Hepatic stellate cell (primary cell): ENCODE measurements at regions not wholly inside any gene's neighbourhood (a gene's known extent, or its start where the extent isn't known, plus 50 kb on each side); places are given as distances from the start of the nearest gene placed in this dataset.
"Not testable (repeated sequence)": the region's sequence is repeated elsewhere in the genome, so short reads cannot be mapped to it uniquely, and the experiment has no call there.

Source experiments
- DNase-seq: peaks from one replicate; pipeline ENCODE4 v3.0.0; 2011; ENCODE audit warnings: low spot score

DNA sequence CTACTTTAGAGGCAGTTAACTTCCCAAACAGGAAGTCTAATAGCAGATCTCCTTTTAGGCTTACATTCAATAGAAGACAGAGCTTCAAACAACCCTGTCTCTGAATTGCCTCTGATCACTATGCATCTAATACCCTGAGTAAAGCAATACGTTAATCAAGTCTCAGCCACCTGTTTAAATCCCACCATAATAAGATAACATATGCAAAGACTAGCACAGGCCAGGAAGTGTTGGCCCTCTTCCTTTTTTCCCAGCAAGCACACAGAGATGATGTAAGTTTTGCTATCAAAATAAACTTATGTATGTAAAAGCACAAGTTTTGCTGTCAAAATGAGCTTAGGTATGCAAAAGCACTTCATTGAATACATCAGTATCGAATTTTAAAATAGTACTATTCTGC, 385.5 kb downstream of the RND3 start:
- no peak for DNase-seq

DNA sequence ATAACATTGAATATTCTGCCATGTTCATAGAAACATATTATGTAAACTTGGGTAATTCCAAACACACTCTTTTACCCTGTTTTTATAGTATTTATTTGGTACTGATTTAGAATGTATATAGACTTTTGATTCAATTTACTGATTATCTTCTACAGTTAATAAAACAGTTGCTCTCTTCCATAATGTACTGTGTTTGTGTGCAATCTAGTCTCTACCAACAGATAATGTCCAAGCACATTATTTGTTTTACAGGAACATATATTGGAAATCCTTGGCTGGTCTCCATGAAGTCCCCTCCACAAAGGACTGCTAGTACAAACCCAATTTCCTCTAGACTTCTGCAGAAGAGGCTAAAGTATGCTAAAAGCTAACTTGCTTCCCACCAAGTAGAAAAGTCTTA, 386.6 kb downstream of the RND3 start:
- no peak for DNase-seq

GRCh38 chr2:150100336-150100735, 387.1 kb downstream of the RND3 start:
- no peak for DNase-seq

GRCh38 chr2:150099805-150100204, 387.7 kb downstream of the RND3 start:
- no peak for DNase-seq

DNA sequence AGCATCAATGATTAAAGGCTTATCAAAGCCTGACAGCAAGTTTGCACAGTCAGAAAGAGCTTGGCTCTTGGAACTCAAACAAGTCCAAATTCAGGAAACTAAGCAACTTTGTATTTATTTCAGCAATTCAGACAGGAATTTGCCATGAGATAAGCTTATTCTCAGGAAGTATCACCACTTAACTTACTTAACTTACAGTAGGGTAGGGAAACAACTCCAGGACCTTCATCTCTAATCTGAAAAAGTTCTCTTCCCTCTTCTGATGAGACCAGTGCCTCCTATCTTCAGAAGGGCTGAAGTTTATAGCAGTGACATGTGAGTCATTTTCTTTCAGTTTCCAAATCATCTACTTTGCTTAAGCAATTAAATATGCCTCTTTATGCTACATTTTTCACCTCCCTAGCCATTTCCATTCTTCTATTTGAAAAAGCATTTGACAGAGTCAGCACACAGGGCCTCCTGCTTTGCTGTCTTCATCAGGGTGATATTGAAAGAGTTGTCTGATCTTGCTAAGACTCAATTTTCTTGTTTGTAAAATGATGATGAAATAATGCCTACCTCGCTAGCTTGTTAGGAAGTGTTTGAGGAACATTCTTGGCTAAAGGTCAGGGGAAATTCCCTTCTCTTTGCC, 389.5 kb downstream of the RND3 start:
- peak; percentile 29 for DNase-seq

DNA sequence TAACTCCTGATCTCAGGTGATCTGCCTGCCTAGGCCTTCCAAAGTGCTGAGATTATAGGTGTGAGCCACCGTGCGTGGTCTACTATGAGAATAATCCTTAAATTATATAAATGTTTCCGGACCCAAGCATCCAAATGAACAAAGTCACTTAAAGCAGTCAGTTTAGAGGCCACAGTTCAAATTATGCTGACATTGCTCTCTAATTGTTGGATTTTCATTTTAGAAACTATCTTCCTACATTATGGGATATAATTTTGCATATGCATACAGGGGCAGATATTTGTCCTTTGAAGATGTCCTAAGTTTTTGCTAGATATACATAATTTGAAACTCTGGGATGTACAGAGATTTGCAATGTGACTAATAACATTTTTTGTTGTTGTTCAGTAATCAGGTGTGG, 390.1 kb downstream of the RND3 start:
- DNase-seq = no peak

GRCh38 chr2:150095361-150096095, 391.9 kb downstream of the RND3 start:
- no peak for DNase-seq

DNA sequence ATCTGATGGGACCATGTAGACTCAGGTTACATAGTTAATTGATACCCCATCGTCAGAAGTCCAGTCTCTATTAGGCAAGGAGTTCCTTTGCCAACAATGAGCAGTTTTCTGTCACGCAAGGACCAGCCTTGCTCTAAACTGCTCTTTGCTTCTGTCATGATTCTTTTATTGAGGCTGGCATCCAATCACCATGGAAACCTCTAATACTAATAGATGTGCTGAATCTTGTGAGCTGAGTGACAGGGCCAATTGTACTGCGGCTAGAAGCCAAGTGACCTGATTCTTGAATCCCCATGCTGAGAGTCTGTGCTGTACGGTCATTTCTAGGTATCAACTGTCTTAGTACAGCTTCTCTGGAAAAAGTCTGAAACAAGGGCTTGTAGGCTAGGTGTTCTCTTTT, 395.6 kb downstream of the RND3 start:
- no peak for DNase-seq

- no peak for DNase-seq
Measured at GRCh38 chr2:150090031-150090430, 397.4 kb downstream of the RND3 start.

- no peak for DNase-seq
Measured at GRCh38 chr2:150088538-150088937, 398.9 kb downstream of the RND3 start.

GRCh38 chr2:150085478-150085877, 402.0 kb downstream of the RND3 start:
- no peak for DNase-seq

DNA sequence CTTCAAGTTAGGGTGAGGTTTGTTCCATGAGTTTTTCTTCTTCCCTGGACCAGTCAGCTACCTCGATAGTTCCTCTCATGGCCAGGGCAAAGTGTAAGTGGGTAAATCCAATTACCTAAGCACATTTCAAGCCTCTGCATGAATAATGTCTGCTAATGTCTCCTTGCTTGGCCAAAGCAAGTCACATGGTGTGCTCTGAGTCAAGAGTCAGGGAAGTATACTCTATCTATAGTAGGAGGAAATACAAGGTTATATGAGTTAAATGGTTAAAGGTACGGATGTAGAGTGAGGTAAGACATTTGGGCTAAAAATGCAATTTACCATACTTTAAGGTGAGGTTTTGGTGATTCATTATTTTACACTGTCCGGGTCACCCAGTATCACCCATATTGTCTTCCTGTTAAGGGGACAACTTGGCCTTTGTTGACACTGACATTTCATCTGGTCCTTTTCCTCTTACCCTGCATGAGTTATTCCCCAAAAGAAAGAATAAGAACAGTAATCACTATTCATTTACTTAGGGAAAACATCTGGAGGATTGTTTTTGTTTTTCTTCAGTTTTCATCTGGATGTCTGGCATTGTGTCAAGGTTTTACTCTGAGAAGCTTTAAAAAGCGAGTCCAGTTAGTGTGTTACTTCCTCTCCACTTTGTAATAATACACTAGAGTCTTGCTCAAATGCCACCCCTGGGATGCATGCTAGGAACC, 405.5 kb downstream of the RND3 start:
- no peak for DNase-seq

DNA sequence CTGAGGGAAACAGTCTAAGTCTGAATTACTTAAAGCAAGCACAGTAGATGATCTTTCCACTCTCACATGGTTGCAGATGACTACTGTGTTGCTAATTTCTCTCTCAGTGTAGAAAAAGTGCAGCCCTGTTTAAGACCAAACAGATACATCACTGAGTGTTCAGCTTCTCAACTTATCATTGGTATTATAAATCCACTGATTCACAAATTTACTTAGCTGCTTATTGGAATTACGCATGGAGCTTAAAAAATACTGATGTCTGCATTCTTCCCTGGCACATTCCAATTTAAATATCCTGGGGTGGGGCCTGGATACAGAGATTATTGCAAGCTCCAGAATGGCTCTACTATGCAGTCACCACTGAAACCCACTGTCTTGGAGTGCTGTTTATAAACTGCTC, 411.2 kb downstream of the RND3 start:
- peak; percentile 10 for DNase-seq

DNA sequence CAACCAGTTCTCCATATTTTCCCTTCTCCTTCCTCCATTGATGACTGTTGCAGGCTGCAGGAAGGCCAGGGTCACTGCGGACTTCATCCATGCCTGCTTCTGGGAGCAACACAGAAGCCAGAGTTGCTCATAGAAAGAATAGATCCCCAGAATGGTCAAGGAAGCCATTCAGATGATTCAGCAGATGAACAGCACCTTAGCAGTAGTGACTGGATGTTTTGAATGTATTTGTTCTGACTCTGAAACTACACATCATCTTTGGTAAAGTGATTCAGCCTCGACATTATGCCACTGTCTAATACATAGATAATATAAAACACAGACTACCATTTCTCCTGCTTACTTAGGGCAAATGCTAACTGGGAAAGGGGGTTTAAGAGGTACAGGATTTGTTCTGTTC, 411.6 kb downstream of the RND3 start:
- peak; percentile 18 for DNase-seq

GRCh38 chr2:150066490-150066889, 421.0 kb downstream of the RND3 start:
- DNase-seq = no peak

- no peak for DNase-seq
Measured at GRCh38 chr2:150063931-150064548, 423.4 kb downstream of the RND3 start.

DNA sequence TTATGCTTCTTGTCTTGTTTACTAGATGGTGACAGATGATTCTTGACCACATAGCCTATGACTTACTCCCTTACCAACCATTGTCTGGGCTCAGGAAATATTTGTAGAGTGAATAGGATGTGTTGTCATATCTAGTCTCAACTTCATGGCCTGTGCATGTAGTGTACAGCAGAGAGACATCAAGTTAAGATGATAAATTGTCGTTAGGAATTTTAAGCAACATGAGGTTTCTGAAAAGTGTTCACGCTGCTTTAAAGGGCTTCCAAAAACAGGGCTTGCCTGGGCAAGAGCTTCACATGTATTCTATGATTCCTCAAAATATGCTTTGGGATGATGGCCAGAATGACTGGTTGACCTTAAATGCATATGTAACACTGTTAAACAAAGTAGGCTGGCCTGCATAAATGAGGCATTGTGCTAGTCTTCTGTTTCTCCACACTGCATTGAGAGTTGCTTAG, 424.0 kb downstream of the RND3 start:
- DNase-seq = peak; percentile 24

DNA sequence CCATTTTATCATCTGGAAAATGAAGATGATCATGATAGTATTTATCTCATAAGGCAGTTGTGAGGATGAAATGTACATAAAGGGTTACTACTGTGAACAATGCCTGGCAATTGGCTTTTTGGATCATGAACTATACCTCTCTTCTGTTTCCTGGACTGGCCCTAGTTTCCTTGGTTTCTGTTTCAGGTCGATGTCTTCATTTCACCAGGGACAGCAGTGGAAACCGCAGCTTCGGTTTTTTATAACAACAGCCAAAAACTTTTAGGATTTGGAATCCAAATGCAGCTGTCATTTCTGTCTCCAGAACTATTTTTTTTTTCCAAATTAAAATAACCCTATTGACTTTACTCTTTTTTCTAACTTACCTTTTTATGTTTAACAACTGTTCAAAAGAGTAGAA, 425.1 kb downstream of the RND3 start:
- DNase-seq = no peak

GRCh38 chr2:150060341-150060740, 427.1 kb downstream of the RND3 start:
- DNase-seq = no peak

GRCh38 chr2:150059676-150060075, 427.8 kb downstream of the RND3 start:
- DNase-seq = not testable (repeated sequence)

DNA sequence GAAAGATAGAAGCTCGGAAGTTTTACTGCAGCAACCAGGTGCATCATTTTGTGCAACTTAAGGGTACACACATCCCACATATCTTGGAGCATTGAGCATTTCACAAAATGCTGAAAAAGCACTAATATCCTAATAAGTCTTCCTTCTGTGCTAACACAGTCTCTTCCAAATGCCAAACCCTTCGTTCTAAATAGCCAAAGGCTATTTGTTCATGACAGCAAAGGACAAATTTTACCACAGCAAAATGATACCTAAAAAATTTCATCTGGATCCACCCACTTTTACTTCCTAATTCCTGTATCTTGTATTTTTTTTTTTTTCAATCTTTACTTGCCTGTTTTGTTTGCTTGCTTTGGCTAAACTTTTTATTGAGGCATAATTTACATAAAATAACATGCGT, 435.0 kb downstream of the RND3 start:
- no peak for DNase-seq

- DNase-seq = no peak
Measured at GRCh38 chr2:150051004-150051403, 436.5 kb downstream of the RND3 start.

- no peak for DNase-seq
Measured at GRCh38 chr2:150050036-150050435, 437.4 kb downstream of the RND3 start.
